AG04449 (cell line): ENCODE measurements at regions not wholly inside any gene's neighbourhood (a gene's known extent, or its start where the extent isn't known, plus 50 kb on each side); places are given as distances from the start of the nearest gene placed in this dataset.

Experiments
- CTCF ChIA-PET: fragments of 350-600 bp; formaldehyde crosslinking; extraction: SDS; loops from one replicate; lab custom pipeline; 2021; ENCODE audit warnings: antibody characterized with exemption; lab: Yijun Ruan, JAX
- POLR2A ChIA-PET: fragments of 400-600, 350-600 bp; formaldehyde crosslinking; extraction: SDS; loops from one replicate; lab custom pipeline; 2020; ENCODE audit warnings: antibody characterized with exemption, inconsistent platforms; lab: Yijun Ruan, JAX
- DNase-seq: peaks from one replicate; pipeline ENCODE4 v3.0.0-alpha.2; 2010; ENCODE audit warnings: low read depth, low spot score
- H3K4me3 ChIP-seq: 2 replicates; pipeline ENCODE4 v1.5.1; 2011; ENCODE audit warnings: low read depth, mild to moderate bottlenecking, control low read depth, low read length
- TF ChIP-seq, protein P1 (sequence below): IDR thresholded peaks from one replicate; pipeline ENCODE4 v1.5.1; 2011; ENCODE audit warnings: mild to moderate bottlenecking, moderate library complexity, low read length, control low read depth, inconsistent platforms; ENCODE audit not compliant: insufficient read depth; ENCODE audit errors: missing control alignments

DNA sequence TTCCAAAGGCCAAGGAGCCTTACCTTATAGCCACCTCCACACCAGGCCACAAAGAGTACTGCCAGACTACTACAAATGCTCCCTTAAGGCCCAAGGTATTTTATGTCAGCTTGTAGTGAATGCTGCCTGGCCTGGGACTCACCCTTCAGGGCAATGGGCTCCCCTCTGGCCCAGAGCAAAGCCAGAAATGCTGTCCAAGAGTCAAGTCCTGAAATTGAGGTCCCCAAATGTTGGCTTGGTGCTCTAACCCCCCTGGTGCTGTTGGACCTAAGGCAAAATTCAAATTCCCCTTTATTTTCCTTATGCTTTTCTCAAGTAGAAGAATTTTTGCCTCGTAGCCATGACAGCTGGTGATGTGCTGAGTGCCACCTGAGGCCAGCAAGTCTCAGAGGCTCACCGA is 1354.3 kb upstream of the DIAPH2 start:
- DNase-seq = no peak
- TF ChIP-seq, protein P1, sequence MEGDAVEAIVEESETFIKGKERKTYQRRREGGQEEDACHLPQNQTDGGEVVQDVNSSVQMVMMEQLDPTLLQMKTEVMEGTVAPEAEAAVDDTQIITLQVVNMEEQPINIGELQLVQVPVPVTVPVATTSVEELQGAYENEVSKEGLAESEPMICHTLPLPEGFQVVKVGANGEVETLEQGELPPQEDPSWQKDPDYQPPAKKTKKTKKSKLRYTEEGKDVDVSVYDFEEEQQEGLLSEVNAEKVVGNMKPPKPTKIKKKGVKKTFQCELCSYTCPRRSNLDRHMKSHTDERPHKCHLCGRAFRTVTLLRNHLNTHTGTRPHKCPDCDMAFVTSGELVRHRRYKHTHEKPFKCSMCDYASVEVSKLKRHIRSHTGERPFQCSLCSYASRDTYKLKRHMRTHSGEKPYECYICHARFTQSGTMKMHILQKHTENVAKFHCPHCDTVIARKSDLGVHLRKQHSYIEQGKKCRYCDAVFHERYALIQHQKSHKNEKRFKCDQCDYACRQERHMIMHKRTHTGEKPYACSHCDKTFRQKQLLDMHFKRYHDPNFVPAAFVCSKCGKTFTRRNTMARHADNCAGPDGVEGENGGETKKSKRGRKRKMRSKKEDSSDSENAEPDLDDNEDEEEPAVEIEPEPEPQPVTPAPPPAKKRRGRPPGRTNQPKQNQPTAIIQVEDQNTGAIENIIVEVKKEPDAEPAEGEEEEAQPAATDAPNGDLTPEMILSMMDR = no peak
- ChIA-PET POLR2A (no interaction called here), CTCF (no interaction called here)
- H3K4me3 ChIP-seq = no peak overlapping the region

GRCh38 chrX:95332530-95332929 is 1352.1 kb upstream of the DIAPH2 start:
- DNase-seq = no peak
- TF ChIP-seq, protein P1 = no peak
- no peak overlapping the region for H3K4me3 ChIP-seq
- POLR2A ChIA-PET = no interaction called here
- CTCF ChIA-PET = no interaction called here

GRCh38 chrX:95346856-95347255 is 1337.8 kb upstream of the DIAPH2 start:
- POLR2A ChIA-PET = no interaction called here
- TF ChIP-seq, protein P1 = no peak
- DNase-seq = no peak
- H3K4me3 ChIP-seq = no peak overlapping the region
- CTCF ChIA-PET = no interaction called here

GRCh38 chrX:95350774-95351488 is 1333.7 kb upstream of the DIAPH2 start:
- no peak for DNase-seq
- TF ChIP-seq, protein P1 = no peak
- ChIA-PET POLR2A (no interaction called here), CTCF (no interaction called here)
- no peak overlapping the region for H3K4me3 ChIP-seq

DNA sequence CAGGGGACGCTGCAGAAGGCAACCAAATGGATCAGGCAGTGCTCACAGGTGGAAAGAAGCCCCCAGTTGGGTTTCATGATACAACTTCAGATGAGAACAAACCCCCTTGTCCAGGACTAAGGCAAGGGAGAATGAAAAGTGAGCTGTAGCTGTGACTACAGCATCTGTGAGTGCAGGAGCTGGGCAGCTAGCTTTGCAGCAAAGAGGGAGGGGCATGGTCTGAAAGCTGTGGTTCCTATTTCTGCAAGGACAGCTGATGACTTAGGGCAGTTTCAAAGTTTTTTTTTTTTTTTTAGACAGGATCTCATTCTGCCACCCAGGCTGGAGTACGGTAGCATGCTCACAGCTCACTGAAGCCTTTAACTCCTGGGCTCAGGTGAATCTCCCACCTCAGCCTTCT is 1317.4 kb upstream of the DIAPH2 start:
- TF ChIP-seq, protein P1 = no peak
- no peak overlapping the region for H3K4me3 ChIP-seq
- CTCF ChIA-PET = no interaction called here
- DNase-seq = no peak
- POLR2A ChIA-PET = no interaction called here

DNA sequence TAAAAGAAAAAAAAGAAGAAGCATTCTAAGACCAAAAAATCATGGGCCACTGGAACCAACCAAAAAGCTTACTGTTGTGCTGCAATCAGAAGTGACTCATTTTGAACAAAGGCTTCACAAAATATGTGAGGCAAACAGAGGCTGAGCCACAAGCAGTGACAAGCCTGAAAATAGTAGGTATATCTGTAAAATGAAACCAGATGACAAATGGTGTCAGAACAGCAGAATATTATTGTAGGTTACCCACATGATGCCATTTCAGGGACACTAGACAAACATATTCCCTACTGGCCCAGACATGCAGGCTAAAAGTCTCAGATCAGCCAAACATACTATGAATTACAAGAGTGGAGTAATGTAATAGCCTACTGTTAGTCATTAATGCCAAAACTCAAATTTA is 1301.8 kb upstream of the DIAPH2 start:
- POLR2A ChIA-PET = no interaction called here
- DNase-seq = no peak
- CTCF ChIA-PET = no interaction called here
- no peak overlapping the region for H3K4me3 ChIP-seq
- TF ChIP-seq, protein P1 = no peak
